ENCODE measurements at regions not wholly inside any gene's neighbourhood (a gene's known extent, or its start where the extent isn't known, plus 50 kb on each side); places are given as distances from the start of the nearest gene placed in this dataset.

GRCh38 chr1:208967334-208967733, 616.2 kb upstream of the CAMK1G start:
- TF ChIP-seq CTCF (IDR thresholded peaks at IDR 0.05) (no peak), POLR2A (IDR thresholded peaks at IDR 0.05) (no peak), EP300 (IDR thresholded peaks at IDR 0.05) (no peak)
